HL-60 (cell line): ENCODE measurements at regions not wholly inside any gene's neighbourhood (a gene's known extent, or its start where the extent isn't known, plus 50 kb on each side); places are given as distances from the start of the nearest gene placed in this dataset.

Source experiments
- CTCF ChIP-seq: IDR thresholded peaks from one replicate; pipeline ENCODE4 v1.5.1; 2011; ENCODE audit warnings: low read length, control low read depth, inconsistent platforms; ENCODE audit not compliant: insufficient read depth
- POLR2AphosphoS5 ChIP-seq: IDR thresholded peaks from 2 replicates; pipeline ENCODE4 v1.6.1; 2012; ENCODE audit warnings: low read depth
- SPI1 ChIP-seq: IDR thresholded peaks from 2 replicates; pipeline ENCODE4 v1.6.1; 2012; ENCODE audit warnings: low read depth, mild to moderate bottlenecking, borderline replicate concordance
- TF ChIP-seq, protein P1 (sequence below): IDR thresholded peaks from 2 replicates; pipeline ENCODE4 v1.6.1; 2012; ENCODE audit warnings: low read depth; ENCODE audit not compliant: insufficient replicate concordance

GRCh38 chr6:50369996-50370395 lies 320.3 kb upstream of the DEFB112 start:
- no peak for TF ChIP-seq CTCF
- TF ChIP-seq POLR2AphosphoS5 = no peak
- TF ChIP-seq, protein P1, sequence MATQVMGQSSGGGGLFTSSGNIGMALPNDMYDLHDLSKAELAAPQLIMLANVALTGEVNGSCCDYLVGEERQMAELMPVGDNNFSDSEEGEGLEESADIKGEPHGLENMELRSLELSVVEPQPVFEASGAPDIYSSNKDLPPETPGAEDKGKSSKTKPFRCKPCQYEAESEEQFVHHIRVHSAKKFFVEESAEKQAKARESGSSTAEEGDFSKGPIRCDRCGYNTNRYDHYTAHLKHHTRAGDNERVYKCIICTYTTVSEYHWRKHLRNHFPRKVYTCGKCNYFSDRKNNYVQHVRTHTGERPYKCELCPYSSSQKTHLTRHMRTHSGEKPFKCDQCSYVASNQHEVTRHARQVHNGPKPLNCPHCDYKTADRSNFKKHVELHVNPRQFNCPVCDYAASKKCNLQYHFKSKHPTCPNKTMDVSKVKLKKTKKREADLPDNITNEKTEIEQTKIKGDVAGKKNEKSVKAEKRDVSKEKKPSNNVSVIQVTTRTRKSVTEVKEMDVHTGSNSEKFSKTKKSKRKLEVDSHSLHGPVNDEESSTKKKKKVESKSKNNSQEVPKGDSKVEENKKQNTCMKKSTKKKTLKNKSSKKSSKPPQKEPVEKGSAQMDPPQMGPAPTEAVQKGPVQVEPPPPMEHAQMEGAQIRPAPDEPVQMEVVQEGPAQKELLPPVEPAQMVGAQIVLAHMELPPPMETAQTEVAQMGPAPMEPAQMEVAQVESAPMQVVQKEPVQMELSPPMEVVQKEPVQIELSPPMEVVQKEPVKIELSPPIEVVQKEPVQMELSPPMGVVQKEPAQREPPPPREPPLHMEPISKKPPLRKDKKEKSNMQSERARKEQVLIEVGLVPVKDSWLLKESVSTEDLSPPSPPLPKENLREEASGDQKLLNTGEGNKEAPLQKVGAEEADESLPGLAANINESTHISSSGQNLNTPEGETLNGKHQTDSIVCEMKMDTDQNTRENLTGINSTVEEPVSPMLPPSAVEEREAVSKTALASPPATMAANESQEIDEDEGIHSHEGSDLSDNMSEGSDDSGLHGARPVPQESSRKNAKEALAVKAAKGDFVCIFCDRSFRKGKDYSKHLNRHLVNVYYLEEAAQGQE = no peak
- TF ChIP-seq SPI1 = no peak
